NCI-H774 (cell line): ENCODE measurements at regions not wholly inside any gene's neighbourhood (a gene's known extent, or its start where the extent isn't known, plus 50 kb on each side); places are given as distances from the start of the nearest gene placed in this dataset.
"Not testable (repeated sequence)": the region's sequence is repeated elsewhere in the genome, so short reads cannot be mapped to it uniquely, and the experiment has no call there.

Source experiments
- DNase-seq: peaks from one replicate; lab custom pipeline; 2025; lab: John Stamatoyannopoulos, UW

DNA sequence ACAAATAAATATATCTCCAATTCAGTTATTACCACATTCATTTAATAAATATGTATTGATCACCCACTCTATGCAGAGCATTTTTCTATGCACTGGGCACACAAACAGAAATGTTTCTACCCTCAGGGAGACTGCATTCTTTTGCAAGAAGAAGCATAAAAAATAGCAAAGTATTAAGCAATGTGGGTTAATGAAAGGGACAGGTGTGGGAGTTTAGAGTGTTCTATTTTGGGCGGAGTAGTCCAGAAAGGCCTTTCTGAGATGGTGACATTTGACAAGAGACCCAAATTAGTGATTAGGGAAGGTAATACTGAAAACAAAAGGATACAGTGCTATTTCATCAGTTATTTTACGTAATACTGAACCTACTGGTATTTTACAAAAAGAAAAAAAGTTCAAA, 394.3 kb upstream of the CHST9 start:
- no peak for DNase-seq

DNA sequence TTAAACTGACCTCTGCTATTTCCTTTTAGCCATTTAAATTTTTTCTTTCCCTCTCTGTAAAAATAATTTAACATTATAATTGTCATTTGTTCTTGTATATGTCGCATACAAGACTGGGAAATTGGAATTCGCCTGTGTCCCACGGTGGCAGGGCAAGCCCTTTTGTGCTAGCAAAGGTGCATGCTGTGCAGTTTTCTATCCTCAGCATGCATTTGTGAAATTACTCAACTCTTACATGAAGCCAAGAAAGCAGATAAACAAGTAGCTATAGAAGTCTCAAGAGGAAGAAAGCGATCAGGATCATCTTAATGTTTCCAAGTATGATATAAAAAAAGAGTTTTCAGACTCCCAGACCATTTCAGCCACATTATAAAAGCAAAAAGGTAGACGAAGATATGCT, 392.6 kb upstream of the CHST9 start:
- DNase-seq = no peak

DNA sequence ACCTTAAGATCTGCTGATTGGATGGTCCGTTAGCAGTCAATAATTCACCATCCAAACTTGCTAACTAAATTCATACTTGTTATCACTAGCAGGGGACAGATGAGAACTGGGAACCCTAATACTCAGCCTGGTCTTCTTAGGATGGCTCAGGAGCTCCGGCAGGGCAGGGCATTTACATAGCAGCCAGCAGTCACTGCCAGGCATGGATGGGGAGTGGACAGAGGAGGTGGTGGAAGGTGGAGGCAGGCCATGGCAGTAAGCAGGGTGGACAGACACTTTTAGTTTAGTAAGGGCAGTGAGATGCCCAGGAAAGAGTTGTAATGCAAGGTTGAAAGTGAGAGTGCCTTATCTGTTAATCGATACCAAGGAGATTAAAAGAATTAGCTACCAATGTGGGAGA, 392.2 kb upstream of the CHST9 start:
- no peak for DNase-seq

DNA sequence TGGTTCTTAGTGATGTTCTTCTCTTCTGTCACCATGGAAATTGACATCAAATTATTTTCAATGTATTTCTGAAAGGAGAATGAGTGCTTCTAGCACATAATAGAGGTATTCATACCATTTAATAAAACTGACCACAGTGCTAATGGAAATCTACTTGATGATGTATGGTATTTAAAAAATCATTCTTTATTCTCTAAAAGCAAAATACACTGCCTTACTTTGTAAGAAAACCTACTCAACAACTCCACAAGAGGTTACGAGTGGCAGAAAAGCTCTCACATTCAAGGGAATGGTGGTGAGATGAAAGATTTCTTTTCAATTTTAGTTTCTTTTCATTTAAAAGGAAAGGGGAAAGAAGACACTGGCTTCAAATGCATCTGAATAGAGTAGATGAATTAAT, 382.3 kb upstream of the CHST9 start:
- no peak for DNase-seq

DNA sequence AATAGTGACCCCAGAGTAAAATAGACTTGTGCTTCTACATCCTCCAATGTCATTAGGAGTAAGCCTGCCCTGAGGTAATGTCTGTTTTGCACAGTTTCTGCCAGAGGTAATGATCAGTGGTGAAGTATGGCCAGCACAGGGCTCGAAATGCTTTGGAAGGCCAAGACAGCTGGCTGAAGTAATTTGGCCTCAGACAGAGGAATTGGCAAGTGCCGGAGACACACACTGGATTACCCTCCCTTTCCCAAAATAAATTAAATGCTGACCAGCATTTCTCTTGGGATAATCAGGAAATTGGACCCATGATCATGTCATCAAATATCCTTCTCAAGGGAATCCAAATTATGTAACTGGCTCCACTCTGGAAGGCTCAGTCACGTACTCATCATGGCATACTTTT, 379.0 kb upstream of the CHST9 start:
- DNase-seq = no peak

DNA sequence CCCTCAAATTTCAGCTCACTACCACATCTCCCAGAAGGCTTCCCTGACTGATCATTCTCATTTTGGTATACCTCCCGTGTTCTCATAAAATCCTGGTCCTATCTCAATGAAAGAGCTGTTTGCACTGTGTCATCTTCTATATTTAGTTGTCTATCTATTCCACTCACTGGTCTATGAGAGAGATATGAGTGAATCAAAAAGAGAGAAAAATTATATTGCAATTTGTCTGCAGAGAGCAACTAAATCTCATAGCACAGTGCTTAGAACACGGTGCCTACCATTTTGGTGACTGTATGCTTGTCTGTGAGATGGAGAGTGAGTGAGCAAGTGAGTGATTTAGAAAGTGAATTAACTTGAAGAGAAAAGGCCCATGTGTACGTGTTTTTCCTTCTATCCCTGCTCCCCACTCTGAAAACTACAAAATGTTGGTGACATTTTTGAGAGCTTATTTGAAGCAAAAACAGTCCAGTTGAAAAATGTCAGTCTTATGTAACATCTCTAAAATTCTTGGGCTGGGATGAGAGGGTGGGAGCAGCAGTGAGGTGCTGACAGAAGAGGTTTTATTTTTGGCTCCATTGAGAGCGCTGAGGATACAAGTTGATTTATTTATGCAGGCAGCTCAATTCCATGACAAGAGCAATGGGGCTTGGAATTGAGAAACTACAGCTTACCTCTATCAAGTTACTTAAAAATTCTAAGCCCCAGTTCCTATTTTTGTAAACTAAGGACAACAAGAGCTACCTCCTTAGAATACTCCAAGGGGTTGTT, 373.5 kb upstream of the CHST9 start:
- no peak for DNase-seq

DNA sequence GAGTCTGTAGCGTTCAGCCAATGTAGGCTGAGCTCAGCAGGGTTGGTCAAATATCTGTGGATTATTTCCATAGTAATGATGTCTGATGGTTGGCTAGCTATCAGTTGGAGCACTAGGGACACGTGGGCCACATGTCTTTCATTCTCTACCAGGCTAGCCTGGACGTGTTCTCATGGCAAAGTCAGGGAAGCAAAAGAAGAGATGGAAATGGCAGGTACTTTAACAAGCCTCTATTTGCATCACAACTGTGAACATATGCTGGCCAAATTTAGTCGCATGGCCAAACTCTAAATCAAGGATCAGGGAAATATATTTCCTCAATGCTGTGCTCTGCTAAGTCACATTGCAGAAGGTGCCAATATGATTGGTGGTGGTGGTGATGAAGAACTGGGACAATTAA, 371.6 kb upstream of the CHST9 start:
- no peak for DNase-seq

DNA sequence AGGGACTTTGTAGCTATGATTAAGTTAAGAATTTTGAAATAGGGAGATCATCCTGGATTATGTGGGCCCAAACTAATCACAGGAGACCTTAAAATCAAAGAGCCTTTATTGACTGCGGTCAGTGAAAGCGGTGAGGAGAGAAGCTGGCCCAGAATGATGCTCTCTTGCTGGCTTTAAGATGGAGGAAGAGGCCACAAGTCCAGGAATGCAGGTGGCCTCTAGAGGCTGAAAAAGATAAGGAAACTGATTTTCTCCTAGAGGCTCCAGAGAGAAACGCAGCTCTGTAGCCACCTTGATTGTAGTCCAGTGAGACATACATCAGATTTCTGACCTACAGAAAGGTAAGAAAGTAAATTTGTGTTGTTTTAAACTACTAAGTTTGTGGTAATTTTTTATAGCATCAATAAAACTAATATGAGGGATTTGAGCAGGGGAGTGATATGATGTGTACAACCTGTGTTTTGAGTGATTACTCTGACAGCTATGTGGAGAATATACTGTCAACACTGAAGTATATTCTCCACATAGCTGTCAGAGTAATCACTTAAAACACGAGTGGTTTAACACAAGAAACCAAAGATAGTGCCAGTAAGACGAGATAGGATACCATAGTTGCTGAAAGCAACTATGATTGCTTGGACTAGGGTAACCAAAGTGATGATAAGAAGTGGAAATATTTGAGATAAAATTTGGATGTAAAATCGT, 364.4 kb upstream of the CHST9 start:
- no peak for DNase-seq

DNA sequence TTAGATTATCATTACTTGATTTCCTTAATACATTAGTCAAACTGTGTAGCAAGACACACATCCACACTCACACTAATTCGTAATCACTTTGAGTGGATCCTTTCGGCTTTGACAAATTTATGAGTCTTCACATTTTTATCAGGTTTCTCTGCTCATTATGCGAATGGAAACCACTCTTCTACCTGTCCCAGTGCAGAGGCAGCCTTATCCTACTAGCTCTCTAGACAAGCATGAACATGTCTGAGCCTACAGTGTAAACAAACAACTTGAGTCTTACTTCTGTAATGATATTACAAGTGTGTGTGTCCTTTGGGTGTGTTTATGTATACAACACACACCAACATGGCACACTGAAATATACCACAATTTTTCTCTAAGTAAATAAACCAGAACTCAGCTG, 361.9 kb upstream of the CHST9 start:
- DNase-seq = no peak

DNA sequence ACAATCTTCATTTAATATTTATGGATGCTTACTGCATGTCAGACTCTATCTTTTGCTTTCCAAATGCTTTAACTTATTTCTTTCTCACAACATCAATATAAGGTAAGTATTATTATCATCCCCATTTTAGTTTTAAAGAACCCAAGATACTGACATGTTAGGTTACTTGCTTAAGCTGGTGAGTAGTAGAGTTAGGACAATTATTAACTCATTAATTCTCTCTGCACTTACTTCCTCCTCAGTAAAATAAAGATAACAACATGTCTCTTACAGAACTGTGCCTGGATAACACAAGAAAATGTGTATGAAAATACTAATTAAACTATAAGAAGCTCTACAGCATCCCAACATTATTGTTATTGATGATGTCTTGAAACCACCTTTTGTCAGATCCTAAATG, 359.1 kb upstream of the CHST9 start:
- DNase-seq = no peak

DNA sequence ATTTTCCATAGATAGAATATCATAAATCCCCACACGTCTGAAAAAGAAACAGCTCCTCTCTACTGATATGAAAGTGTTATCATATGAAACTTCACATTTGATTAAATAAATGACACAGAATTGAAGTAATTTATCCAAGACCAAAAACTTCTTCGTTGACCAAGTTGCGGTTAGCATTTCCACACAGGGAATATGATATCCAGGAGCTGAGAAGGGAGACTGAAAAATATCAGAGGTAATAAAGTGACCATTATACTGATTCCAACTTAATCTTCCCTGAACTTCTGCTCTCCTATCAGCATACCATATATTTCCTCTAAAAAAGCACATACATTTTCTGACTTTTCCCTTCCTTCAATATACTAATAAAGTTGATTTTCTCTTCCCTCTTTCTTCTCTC, 356.2 kb upstream of the CHST9 start:
- no peak for DNase-seq

DNA sequence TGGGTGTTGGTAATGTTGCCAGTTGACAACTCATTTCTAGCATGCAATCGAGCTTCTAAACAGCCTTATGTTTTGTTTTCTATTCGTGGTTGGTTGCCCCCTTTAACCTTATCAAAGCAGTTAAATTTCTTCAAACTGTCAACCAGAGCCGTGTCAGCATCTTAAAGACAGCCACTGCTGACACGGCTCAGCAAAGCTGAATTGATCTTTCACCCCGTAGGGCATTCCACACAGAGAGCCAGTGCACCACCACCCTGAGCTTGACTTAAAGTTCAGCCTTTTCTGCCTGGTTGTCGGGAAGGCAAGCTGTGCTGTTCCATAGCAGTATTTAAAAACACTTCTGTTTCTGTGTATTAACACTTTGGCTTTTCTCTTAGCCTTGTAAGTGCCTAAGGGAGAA, 355.0 kb upstream of the CHST9 start:
- DNase-seq = no peak

DNA sequence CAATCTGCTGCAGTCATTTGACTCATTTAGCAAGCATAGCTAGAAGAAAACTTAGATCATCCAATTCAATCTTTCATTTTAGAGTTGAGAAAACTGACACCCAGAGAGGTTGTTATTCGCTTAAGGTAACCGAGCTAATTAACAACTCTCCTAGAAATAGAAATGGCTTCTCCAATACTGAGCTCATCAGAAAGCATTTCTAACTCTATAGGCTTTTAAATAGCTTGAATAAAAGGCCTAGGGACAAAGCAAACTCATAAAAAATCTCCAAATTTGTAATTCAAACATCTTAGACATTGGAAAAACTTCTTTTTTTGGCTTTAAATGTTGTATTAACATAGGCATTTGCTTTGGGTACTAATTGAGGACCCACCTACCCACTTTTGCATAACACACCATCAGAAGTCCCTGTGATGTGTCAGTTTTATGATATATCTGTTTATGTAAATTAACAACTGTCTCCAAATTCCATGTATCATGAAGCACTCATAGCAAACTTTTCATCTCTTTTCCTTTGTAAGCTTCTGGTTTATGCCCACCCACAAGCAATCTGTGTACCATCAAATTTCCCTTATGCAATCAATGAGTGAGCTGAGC, 343.9 kb upstream of the CHST9 start:
- no peak for DNase-seq

DNA sequence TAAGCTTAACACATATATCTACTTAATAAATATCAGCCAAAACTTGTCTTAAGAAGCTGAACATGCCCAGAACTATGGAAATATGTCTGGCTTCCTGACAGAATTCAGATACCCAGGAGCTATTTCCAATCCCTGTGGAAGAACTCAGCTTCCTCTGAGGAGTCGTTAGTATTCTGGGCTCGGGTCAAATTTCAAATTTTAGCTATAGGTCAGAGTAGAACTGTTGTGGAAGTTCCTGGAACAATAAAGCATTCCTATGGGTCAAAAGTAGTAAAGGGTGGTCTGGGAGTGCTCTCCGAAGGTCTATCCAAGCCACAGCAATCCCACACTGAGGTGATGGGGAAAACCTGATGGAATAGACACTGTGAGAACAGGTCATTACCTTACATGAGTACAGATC, 342.7 kb upstream of the CHST9 start:
- no peak for DNase-seq

DNA sequence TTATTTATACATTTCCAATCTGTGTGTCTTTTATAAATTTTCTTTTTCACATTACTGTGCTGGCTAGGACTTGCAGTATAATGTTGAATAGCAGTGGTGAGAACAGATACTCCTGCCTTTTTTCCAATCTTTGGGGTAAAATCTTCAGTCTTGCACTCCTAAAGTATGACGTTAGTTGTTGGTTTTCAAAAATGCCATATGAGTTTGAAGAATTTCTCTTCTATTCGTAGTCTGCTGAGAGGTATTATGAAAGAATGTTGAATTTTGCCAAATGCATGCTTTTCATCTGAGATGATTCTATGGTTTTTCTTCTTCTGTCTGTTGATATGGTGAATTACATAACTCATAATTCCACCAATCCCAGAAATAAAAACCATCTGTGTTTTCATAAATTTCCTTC, 335.3 kb upstream of the CHST9 start:
- DNase-seq = no peak

DNA sequence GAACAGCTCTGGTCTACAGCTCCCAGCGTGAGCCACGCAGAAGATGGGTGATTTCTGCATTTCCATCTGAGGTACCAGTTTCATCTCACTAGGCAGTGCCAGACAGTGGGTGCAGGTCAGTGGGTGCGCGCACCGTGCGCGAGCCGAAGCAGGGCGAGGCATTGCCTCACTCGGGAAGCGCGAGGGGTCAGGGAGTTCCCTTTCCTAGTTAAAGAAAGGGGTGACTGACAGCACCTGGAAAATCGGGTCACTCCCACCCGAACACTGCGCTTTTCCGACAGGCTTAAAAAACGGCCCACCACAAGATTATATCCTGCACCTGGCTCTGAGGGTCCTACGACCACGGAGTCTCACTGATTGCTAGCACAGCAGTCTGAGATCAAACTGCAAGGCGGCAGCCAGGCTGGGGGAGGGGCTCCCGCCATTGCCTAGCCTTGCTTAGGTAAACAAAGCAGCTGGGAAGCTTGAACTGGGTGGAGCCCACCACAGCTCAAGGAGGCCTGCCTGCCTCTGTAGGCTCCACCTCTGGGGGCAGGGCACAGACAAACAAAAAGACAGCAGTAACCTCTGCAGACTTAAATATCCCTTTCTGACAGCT, 325.0 kb upstream of the CHST9 start:
- DNase-seq = not testable (repeated sequence)

DNA sequence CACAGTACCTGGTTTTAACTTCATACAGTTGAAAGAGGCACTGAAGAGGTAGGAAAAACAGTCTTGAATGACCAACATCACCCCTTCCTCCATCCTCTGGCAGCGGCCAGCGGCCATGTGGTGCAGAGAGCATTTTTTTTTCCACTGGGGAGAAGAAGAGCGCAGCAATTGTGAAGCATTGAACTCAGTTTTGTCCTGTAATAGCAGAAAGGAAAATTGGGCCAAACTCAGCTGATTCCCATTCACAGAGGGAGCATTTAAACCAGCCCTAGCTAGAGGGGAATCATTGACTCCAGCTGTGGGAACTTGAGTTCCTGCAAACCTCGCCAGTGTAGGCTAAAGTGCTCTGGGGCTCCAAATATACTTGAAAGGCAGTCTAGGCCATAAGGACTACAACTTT, 316.6 kb upstream of the CHST9 start:
- no peak for DNase-seq

DNA sequence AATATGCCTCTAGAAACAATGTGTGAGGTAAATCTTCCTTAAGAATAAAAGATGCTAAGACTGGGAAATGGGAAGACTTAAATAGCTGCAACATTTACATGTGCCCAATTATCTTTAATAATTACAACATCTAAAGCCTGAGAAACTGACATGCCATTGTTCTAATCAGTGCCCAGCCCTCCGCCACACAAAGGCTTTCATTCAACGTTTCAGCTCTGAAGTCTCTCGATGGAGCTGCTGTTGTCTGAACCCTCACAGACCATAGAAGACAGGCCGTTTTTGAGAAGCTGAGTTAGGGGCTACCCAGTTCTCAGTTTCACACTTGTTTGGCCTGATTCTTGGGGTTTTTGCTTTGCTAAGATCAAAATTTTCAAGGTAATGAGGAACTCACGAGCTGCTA, 315.4 kb upstream of the CHST9 start:
- no peak for DNase-seq

DNA sequence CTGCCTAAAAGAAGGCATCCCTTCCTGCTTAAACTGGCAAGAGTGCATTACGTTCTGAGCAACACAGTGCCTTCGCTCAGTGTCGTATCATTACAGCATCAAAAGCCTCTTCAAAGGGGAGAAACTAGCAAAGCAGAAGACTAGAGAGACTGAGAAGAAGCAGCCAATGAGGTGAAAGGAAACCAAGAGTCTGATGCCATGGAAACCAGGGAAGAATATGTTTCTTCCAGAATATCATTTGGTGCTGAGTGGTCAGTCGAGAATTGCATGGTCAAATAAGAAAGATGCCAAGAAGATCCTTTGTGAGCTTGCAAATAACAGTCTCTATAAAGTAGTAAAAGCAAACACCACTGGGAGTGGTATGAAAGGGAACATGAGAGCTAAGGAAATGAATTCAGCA, 312.1 kb upstream of the CHST9 start:
- DNase-seq = no peak

DNA sequence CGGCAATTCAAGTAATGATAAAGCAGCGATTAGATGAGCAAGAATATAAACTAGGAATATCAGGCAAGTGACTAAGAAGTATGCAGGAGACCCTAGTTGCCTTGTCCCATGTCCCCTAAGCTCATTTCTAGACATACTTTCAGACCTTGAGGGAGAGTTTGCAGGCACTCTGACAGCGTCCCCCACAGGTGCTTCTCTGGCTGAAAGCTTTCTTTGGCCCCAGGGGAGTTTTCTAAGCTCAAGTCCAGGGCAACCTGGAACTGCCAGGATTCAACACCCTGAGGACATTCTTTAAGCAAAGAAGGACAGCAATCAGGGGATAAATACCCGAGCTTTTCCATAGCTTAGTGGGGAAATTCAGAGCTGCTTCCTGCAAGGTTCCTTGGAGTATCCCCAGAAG, 308.1 kb upstream of the CHST9 start:
- DNase-seq = no peak

DNA sequence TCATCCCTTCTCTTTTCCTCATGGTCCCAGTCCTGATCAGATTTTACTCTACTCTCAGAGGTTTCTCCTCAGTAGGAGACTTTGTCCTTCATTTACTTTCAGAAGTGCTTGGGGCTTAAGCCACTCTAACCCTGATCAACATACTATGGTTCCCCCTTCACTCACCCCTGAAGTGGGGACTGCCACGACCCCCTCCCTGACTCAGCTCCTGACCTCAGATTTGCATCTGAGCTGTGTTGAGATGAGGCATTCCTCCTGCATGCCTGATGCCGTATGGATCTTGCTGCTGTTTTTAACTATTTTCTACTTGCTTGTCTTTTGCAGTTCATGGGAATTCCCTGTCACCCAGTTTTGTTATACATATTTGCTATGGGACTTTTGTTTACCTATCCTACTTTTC, 306.7 kb upstream of the CHST9 start:
- DNase-seq = no peak

DNA sequence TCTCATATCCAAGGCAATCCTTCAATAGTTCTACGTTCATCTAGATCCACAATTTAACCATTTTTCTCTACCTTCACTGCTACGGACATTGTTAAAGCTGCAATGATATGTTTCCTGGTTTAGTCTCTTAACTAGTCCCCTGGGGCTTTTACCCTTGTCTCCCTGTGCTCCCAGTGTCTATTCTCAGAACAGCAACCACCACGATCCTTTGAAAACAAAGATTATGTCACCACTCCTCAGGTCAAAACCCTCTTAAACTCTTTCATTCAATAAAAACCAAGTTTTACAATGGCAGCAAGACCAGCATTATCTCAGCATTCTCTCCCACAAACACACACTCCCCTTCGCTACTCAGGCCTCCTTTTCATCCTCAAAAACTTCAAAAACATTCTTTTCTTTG, 298.2 kb upstream of the CHST9 start:
- no peak for DNase-seq

DNA sequence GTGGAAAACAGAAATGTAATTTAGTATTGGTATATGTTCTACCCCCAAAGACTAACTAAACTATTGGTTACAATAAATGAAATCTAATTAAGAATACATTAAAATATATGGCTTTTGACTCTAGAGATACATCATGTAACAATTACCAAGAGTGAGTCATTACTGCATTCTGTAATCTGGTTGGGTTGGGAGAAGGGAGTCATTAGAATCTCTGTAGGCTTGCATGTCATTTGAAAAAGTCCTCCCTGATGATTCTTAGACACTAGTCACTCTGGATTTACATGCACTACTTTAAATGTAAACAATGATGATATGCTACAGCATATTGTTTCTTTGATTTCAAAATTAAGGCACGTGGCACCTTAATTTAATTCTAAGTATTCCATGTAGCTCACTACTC, 293.4 kb upstream of the CHST9 start:
- DNase-seq = no peak
